DMS79 treated with DMSO at 0.1 percent for 48 hours (cell line): ENCODE measurements at regions not wholly inside any gene's neighbourhood (a gene's known extent, or its start where the extent isn't known, plus 50 kb on each side); places are given as distances from the start of the nearest gene placed in this dataset.

Experiments used
- DNase-seq: peaks from one replicate; lab custom pipeline; 2025; lab: John Stamatoyannopoulos, UW

- DNase-seq: no peak
These were observed 273.6 kb downstream of the SRBD1 start for GRCh38 chr2:45337481-45337880.

GRCh38 chr2:45334205-45334604, 276.9 kb downstream of the SRBD1 start:
- no peak for DNase-seq

GRCh38 chr2:45332567-45332966, 278.5 kb downstream of the SRBD1 start:
- DNase-seq: no peak

GRCh38 chr2:45332094-45332493, 279.0 kb downstream of the SRBD1 start:
- no peak for DNase-seq

GRCh38 chr2:45331410-45331786, 279.7 kb downstream of the SRBD1 start:
- peak; percentile 21 for DNase-seq

- no peak for DNase-seq
These were observed 280.2 kb downstream of the SRBD1 start for GRCh38 chr2:45330637-45331409.

GRCh38 chr2:45330108-45330507, 281.0 kb downstream of the SRBD1 start:
- no peak for DNase-seq

- no peak for DNase-seq
These were observed 281.9 kb downstream of the SRBD1 start for GRCh38 chr2:45329045-45329677.

GRCh38 chr2:45328264-45328870, 282.7 kb downstream of the SRBD1 start:
- no peak for DNase-seq

- no peak for DNase-seq
These were observed 287.7 kb downstream of the SRBD1 start for GRCh38 chr2:45323344-45323743.

GRCh38 chr2:45320956-45321355, 290.1 kb downstream of the SRBD1 start:
- no peak for DNase-seq

- DNase-seq: no peak
These were observed 291.2 kb downstream of the SRBD1 start for GRCh38 chr2:45319683-45320455.

- no peak for DNase-seq
These were observed 292.4 kb downstream of the SRBD1 start for GRCh38 chr2:45318686-45319085.

GRCh38 chr2:45316576-45317338, 294.3 kb downstream of the SRBD1 start:
- DNase-seq: no peak

GRCh38 chr2:45315861-45316260, 295.2 kb downstream of the SRBD1 start:
- no peak for DNase-seq

- no peak for DNase-seq
These were observed 298.8 kb downstream of the SRBD1 start for GRCh38 chr2:45312275-45312674.

GRCh38 chr2:45311559-45311958, 299.5 kb downstream of the SRBD1 start:
- no peak for DNase-seq

GRCh38 chr2:45307147-45307546, 297.9 kb upstream of the SIX2 start:
- no peak for DNase-seq

GRCh38 chr2:45305599-45305998, 296.3 kb upstream of the SIX2 start:
- no peak for DNase-seq

GRCh38 chr2:45303417-45304202, 294.4 kb upstream of the SIX2 start:
- DNase-seq: no peak
